Spleen (tissue), 11 donors: ENCODE measurements at regions not wholly inside any gene's neighbourhood (a gene's known extent, or its start where the extent isn't known, plus 50 kb on each side); places are given as distances from the start of the nearest gene placed in this dataset.

Source experiments
- DNase-seq: peaks from one replicate; pipeline ENCODE4 v3.0.0-alpha.2; 2020
- H3K27ac ChIP-seq, 8 donors: fragments of 200-600 bp; sonication (generic) in 7 of 8; 1 replicate in 4 of 8; 2 replicates in 4 of 8; pipeline versions ENCODE4 v1.5.0 to v1.8.0; 2016 to 2021; ENCODE audit warnings: inconsistent platforms in 4 of 8, mild to moderate bottlenecking in 4 of 8, moderate library complexity in 1 of 8
- H3K27me3 ChIP-seq, 7 donors: fragments of 200-600 bp; sonication (generic) in 6 of 7; replicated peaks in 1 of 7; 1 replicate in 4 of 7; 2 replicates in 3 of 7; pipeline versions ENCODE4 v1.5.0 to v1.8.0; 2016 to 2021; ENCODE audit warnings: inconsistent platforms in 3 of 7, mild to moderate bottlenecking in 1 of 7
- H3K36me3 ChIP-seq, 6 donors: fragments of 200-600 bp; sonication (generic) in 5 of 6; 1 replicate in 4 of 6; 2 replicates in 2 of 6; pipeline versions ENCODE4 v1.5.0 to v1.8.0; 2016 to 2021; ENCODE audit warnings: inconsistent platforms in 2 of 6
- H3K4me1 ChIP-seq, 6 donors: fragments of 200-600 bp; sonication (generic) in 5 of 6; 1 replicate in 3 of 6; 2 replicates in 3 of 6; pipeline versions ENCODE4 v1.5.0 to v1.8.0; 2016 to 2021; ENCODE audit warnings: inconsistent platforms in 3 of 6
- H3K4me3 ChIP-seq, 8 donors: fragments of 200-600 bp; sonication (generic) in 7 of 8; 1 replicate in 4 of 8; 2 replicates in 4 of 8; pipeline versions ENCODE4 v1.5.0 to v1.8.0; 2016 to 2021; ENCODE audit warnings: inconsistent platforms in 4 of 8, mild to moderate bottlenecking in 4 of 8, moderate library complexity in 2 of 8
- H3K9me3 ChIP-seq, 8 donors: fragments of 200-600 bp; sonication (generic) in 7 of 8; 1 replicate in 4 of 8; 2 replicates in 4 of 8; pipeline versions ENCODE4 v1.5.0 to v1.8.0; 2016 to 2021; ENCODE audit warnings: inconsistent platforms in 4 of 8
- POLR2A ChIP-seq, 3 donors: fragments of 450-650 bp; IDR thresholded peaks; one replicate each; pipeline ENCODE4 v1.5.1; 2017; ENCODE audit warnings: antibody characterized with exemption in 3 of 3, mild to moderate bottlenecking in 1 of 3
- POLR2AphosphoS5 ChIP-seq, 3 donors: sonication (generic); formaldehyde crosslinking; IDR thresholded peaks; one replicate each; pipeline ENCODE4 v1.5.1; 2017; ENCODE audit warnings: antibody characterized with exemption in 3 of 3
- WGBS, 5 donors: extraction: QIAGEN DNeasy Blood & Tissue Kit in 3 of 5; methylation state at CpG; one replicate each; pipeline versions ENCODE4 v1.1.5 to v1.1.7; 2013 to 2018; 5-methylcytosine and 5-hydroxymethylcytosine counted together
- intact Hi-C: fragments of 100-400 bp; cut with DNase I; formaldehyde crosslinking; loops from one replicate; pipeline ENCODE4 v1.15.0; 2023; ENCODE audit warnings: low total_unique reads
- TF ChIP-seq, protein P1 (sequence below), 11 experiments: fragments of 200-600 bp in 7 of 11; fragments of 450-650 bp in 4 of 11; sonication (generic) in 4 of 11; IDR thresholded peaks in 8 of 11; conservative IDR thresholded peaks in 3 of 11; 1 replicate in 7 of 11; 2 replicates in 4 of 11; pipeline versions ENCODE4 v1.4.0 to v1.8.0; 2016 to 2021; ENCODE audit warnings: antibody characterized with exemption in 11 of 11, inconsistent platforms in 4 of 11, mild to moderate bottlenecking in 1 of 11
- donor health status: healthy with polysubstance abuse.
- donor health status: DM: no; HTN: no; CAD: no; lungs with moderate emphysema.
- donor health status: DM: no; HTN: no; CAD: no.
- donor health status: Bipolar disorder and iron deficiency.
- donor health status: healthy.
- donor health status: DM: no; HTN: no; CAD: no.
- donor health status: DM: yes; HTN: yes; CAD: no.

DNA sequence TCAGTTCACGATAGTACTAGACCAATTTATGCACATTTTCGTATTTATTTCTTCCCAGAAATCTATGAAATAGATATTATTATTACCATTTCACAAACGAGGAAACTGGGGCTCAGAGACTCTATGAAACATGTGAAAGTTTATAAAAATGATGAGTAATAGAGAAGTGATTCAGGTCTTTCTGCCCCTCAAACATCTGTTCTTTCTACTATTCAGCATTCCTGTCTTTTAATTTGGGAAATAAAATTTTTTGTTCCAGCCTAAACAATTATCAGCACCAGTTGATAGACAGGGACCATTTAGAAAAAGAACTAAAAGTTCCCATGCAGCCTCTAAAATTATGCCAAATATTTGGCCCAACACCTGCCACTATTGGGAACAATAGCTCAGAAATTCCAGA is 585.1 kb downstream of the PTPRC start:
- H3K4me1 ChIP-seq: peaks cover 0 to 12% (median 0%) of the 10 kb centered on the region in 6 donors
- H3K27me3 ChIP-seq: no peaks in the 10 kb centered on the region
- no peak for DNase-seq
- intact Hi-C loops: no loop called here
- H3K27ac ChIP-seq: no peak overlapping the region
- no peaks in the 10 kb centered on the region for H3K9me3 ChIP-seq
- TF ChIP-seq, protein P1, sequence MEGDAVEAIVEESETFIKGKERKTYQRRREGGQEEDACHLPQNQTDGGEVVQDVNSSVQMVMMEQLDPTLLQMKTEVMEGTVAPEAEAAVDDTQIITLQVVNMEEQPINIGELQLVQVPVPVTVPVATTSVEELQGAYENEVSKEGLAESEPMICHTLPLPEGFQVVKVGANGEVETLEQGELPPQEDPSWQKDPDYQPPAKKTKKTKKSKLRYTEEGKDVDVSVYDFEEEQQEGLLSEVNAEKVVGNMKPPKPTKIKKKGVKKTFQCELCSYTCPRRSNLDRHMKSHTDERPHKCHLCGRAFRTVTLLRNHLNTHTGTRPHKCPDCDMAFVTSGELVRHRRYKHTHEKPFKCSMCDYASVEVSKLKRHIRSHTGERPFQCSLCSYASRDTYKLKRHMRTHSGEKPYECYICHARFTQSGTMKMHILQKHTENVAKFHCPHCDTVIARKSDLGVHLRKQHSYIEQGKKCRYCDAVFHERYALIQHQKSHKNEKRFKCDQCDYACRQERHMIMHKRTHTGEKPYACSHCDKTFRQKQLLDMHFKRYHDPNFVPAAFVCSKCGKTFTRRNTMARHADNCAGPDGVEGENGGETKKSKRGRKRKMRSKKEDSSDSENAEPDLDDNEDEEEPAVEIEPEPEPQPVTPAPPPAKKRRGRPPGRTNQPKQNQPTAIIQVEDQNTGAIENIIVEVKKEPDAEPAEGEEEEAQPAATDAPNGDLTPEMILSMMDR (IDR thresholded peaks at IDR 0.05 in 8 of 11, conservative IDR thresholded peaks at IDR 0.05 in 3 of 11): no peak
- TF ChIP-seq POLR2AphosphoS5 (IDR thresholded peaks at IDR 0.05) (no peak), POLR2A (IDR thresholded peaks at IDR 0.05) (no peak)
- no peak overlapping the region for H3K4me3 ChIP-seq
- no peaks in the 10 kb centered on the region for H3K36me3 ChIP-seq
- WGBS, 5 donors: 84 to 91% (median 88%) methylated on average over 3 of the region's 3 CpGs

DNA sequence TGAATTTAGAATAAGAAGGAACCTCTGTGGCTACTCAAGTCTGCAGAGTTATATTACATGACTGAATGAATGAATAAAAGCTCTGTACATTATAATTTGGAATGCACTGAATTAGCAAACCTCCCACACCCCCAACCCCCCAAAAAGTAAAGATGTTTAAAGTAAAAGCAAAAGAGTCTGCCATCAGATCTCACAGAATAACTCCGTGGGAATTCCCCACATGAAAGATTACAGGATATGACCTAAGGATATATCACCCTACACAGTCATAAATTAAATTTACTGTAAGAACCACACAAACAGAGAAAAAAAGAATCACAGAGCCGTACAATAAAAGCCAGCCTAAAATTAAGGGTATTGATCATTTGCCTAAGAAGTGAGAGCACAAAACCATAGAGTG is 587.3 kb downstream of the PTPRC start:
- Histone ChIP-seq H3K9me3 (no peaks in the 10 kb centered on the region), H3K4me1 (peaks cover 0 to 12% (median 0%) of the 10 kb centered on the region in 6 donors), H3K36me3 (no peaks in the 10 kb centered on the region), H3K27me3 (no peaks in the 10 kb centered on the region), H3K4me3 (no peak overlapping the region), H3K27ac (no peak overlapping the region)
- no peak for DNase-seq
- 5 to 17% (median 8%) methylated on average over 2 of the region's 2 CpGs for WGBS, 5 donors
- TF ChIP-seq POLR2A (IDR thresholded peaks at IDR 0.05) (no peak), POLR2AphosphoS5 (IDR thresholded peaks at IDR 0.05) (no peak)
- TF ChIP-seq, protein P1 (IDR thresholded peaks at IDR 0.05 in 8 of 11, conservative IDR thresholded peaks at IDR 0.05 in 3 of 11): no peak
- intact Hi-C loops: no loop called here

DNA sequence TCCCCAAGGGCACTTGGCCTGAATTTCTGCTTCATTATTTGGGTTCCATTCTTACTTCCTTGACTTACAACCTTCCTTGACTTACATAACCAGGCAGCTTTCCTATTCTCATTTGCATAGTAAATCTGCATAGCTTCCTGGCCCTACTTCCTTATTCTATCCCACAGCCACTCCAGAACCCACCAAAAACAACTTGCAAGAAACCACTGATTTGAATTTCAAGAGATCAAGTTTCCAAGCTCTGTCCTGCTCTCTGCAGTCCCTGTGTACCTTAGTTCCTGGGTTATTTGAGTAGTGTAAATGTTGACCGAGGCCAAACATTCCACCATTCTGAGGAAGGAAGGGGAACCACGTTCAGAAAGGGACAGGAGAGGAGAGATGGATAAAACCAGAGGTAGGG is 603.3 kb downstream of the PTPRC start:
- WGBS, 5 donors: 60 to 78% (median 65%) methylated on average over 2 of the region's 2 CpGs
- intact Hi-C loops: loop anchor here (10.0 kb wide), 1 partner anchor 467 kb away; no protein-coding TSS in a partner anchor
- DNase-seq: no peak

DNA sequence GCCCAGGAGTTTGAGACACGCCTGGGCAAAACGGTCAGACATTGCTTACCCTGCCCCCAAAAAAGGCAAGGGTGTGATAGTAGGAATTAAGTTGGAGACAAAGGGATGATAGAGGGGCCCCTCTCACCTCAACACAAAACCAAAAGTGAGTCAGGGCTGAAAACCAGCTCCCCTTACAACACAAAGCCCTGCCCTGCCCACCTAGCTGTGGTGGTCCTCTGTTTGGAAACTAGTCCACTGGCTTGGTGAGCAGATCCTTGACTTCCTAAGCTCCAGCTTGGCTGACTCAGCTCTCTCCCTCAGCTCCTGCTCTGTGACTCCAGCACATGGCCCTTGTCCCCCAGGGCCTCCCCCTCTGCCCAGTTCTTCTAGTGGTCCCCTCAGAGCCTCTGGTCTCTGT is 603.8 kb downstream of the PTPRC start:
- H3K4me1 ChIP-seq: peaks cover 0 to 13% (median 0%) of the 10 kb centered on the region in 6 donors
- H3K4me3 ChIP-seq: no peak overlapping the region
- H3K27ac ChIP-seq: no peak overlapping the region
- no peak for TF ChIP-seq POLR2A (IDR thresholded peaks at IDR 0.05)
- no peak for TF ChIP-seq POLR2AphosphoS5 (IDR thresholded peaks at IDR 0.05)
- TF ChIP-seq, protein P1 (IDR thresholded peaks at IDR 0.05 in 8 of 11, conservative IDR thresholded peaks at IDR 0.05 in 3 of 11): no peak
- peak; percentile 58 for DNase-seq
- H3K36me3 ChIP-seq: no peaks in the 10 kb centered on the region
- H3K9me3 ChIP-seq: no peaks in the 10 kb centered on the region
- WGBS, 5 donors: 77 to 95% (median 92%) methylated on average over 2 of the region's 2 CpGs
- no peaks in the 10 kb centered on the region for H3K27me3 ChIP-seq
- intact Hi-C loops: loop anchor here (10.0 kb wide), 1 partner anchor 468 kb away; no protein-coding TSS in a partner anchor

More for the DNA sequence above, 603.3 kb downstream of the PTPRC start:
- Histone ChIP-seq H3K4me1 (peaks cover 0 to 13% (median 0%) of the 10 kb centered on the region in 6 donors), H3K36me3 (no peaks in the 10 kb centered on the region), H3K9me3 (no peaks in the 10 kb centered on the region), H3K4me3 (no peak overlapping the region), H3K27me3 (no peaks in the 10 kb centered on the region), H3K27ac (no peak overlapping the region)
- TF ChIP-seq POLR2A (IDR thresholded peaks at IDR 0.05): no peak
- TF ChIP-seq, protein P1 (IDR thresholded peaks at IDR 0.05 in 8 of 11, conservative IDR thresholded peaks at IDR 0.05 in 3 of 11): no peak
- no peak for TF ChIP-seq POLR2AphosphoS5 (IDR thresholded peaks at IDR 0.05)
